Stimulated activated CD8-positive, alpha-beta memory T cell treated with anti-CD3 and anti-CD28 coated beads, Interleukin-4, amount 100 ng/mL, for 24 hours (primary cell): ENCODE measurements at regions not wholly inside any gene's neighbourhood (a gene's known extent, or its start where the extent isn't known, plus 50 kb on each side); places are given as distances from the start of the nearest gene placed in this dataset.

Experiments used
- DNase-seq: peaks from one replicate; pipeline ENCODE4 v3.0.0-alpha.2; 2020; ENCODE audit warnings: low read depth

- no peak for DNase-seq
Observed at GRCh38 chr20:4556781-4557180, 129.5 kb upstream of the PRNP start.

GRCh38 chr20:4555188-4555890 lies 130.9 kb upstream of the PRNP start:
- DNase-seq = no peak

- no peak for DNase-seq
Observed at GRCh38 chr20:4554346-4554745, 131.9 kb upstream of the PRNP start.

- no peak for DNase-seq
Observed at GRCh38 chr20:4552075-4552640, 134.1 kb upstream of the PRNP start.

- DNase-seq = no peak
Observed at GRCh38 chr20:4550740-4551139, 135.5 kb upstream of the PRNP start.

- DNase-seq = no peak
Observed at GRCh38 chr20:4549711-4550259, 136.5 kb upstream of the PRNP start.

- no peak for DNase-seq
Observed at GRCh38 chr20:4548552-4548951, 137.7 kb upstream of the PRNP start.

DNA sequence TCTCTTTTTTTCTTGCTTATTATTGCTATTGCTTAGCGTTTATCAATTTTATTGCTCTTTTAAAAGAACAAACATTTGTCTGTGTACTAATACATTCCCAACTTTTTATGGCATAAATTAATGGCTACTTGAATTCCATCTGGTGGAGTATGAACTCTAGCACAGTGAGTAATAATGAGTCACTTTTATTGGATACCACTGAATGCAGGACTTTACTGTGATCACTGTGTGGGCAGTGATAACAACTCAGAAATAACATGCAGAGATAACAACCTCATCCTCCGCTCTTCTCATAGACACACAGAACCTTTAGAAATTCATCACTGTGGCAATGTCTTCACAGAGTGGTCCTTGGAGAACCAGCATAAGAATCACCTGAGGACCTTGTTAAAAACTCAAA lies 139.5 kb upstream of the PRNP start:
- DNase-seq = no peak

DNA sequence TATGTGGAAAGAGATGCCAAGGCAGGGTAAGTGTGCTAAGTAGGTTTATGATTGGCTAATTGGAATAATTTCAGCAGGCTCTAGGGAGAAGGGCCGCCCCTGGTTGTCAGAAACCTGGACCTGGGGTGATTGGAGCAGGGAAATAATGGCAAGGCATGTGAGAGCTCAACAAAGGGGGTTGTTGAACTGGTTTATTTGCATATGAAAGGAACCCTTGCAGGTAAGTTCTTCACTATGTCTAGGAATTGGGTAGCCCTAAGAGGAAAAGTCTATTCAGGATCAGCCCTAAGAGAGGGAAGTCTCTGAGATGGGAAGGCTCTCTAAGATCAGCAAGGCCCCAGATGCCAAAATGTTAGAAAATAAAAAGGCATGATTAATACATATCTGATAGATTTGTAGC lies 139.9 kb upstream of the PRNP start:
- DNase-seq = no peak

GRCh38 chr20:4545526-4545925 lies 140.7 kb upstream of the PRNP start:
- DNase-seq = no peak

- no peak for DNase-seq
Observed at GRCh38 chr20:4544765-4545164, 141.5 kb upstream of the PRNP start.

GRCh38 chr20:4542270-4542669 lies 144.0 kb upstream of the PRNP start:
- DNase-seq = no peak

GRCh38 chr20:4534315-4534714 lies 151.9 kb upstream of the PRNP start:
- DNase-seq = no peak

DNA sequence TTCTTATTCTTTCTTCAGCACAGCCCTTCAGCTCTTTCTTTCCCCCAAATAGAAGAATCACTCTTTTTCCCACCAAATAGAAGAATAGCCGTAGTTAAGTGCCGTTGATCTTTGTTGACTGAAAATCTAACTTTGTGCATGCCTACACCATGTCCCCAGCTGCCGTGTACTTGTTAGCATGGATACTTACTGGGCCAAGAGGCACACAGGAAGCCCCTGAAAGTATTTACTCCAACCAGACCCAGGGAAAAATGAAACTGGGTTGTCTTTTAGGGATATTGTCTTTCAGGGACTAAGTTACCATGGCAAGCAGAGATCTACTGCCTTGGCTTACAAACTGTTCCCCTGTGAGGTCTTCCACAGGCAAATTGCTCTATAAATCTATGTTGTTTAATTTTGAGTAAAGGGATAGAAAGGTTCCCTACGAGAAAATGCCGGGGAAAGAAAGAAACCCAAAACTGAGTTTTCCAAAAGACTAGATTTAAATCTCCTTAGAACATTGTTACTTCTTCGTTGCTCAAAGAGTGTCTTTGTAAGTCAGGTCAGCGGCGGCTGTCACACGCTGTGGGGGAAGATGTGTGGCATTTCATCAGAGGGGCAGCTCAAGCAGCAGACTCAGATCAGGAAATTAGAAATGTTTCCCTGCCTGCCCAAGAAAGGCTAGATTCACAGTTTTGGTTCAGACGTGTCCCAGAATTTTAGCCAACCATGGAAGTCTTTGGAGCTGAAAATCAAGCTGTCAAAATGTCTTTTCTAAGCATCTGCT lies 152.7 kb upstream of the PRNP start:
- no peak for DNase-seq

GRCh38 chr20:4532772-4533171 lies 153.5 kb upstream of the PRNP start:
- no peak for DNase-seq

DNA sequence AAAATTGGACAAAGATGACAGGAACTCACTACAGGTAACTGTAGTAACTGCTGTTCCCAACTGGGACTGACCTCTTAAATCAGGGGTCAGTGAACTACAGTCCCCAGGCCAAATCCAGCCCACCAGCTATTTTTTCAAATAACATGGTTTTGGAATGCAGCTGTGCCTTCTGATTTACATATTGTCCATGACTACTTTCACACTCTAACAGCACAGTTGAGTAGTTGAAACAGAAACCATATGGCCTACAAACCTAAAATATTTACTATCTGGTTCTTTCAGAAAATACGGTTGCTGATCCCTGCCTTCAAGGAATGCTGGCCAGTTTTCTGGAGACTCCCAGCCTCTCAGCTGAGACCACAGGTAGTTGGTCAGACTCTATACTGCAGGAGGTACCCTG lies 161.5 kb upstream of the PRNP start:
- no peak for DNase-seq

- DNase-seq = no peak
Observed at GRCh38 chr20:4524307-4524706, 161.9 kb upstream of the PRNP start.

DNA sequence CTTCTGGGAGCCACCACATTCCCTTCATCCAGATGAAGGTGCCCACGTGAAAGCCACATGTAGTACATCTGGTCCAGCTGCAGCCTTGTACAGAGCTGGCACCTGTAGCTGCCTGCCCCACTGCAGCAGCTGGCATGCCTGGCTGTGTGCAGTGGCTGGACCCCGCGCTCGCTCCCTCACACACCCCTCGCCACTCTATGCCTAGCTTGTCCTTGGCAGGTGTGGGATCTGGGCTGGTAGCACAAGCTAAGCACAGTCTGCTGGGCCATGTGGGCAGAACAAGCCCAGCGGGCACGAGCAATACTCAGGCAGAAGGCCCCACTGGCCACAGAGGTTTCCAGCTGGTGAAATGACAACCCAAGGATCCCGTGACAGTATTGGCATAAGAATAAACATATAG lies 163.9 kb upstream of the PRNP start:
- DNase-seq = no peak

DNA sequence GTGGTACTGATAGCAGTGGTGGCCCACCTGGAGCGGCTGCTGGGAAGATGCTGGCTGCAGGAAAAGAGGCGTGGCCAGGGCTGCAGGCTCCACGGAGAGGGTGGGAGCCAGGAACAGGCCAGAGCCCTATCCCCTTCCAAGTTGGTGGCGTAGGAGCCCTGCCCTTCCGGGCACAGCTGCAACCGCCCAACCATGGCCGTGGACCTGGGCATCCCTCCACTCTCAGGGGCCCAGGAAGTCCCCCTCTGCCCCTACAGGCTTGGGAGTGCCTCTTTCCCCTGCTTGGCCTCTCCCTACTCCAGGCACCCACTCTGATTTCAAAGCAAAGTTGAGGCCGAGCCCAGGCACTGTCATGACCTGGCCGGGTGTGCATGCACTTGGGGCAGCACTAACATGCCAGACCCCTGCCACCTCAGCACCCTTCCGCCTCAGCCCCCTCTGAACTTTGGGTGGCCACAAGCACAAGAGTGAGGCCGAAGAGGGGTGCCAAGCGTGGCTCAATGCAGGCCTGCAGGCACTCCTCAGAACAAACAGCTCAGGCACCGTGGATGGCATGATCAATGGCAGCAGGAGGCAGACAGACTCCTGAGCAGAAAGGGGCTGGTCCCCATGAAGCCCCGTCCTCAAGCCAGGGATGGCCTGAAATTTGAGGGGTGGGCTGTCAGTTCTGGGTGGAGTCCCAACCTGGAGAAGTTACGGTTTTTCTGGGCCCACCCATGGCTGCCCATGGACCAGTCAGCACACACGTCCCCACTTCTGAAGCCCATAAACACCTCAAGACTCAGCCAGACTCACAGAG lies 164.9 kb upstream of the PRNP start:
- no peak for DNase-seq

- DNase-seq = no peak
Observed at GRCh38 chr20:4519534-4519933, 166.7 kb upstream of the PRNP start.

DNA sequence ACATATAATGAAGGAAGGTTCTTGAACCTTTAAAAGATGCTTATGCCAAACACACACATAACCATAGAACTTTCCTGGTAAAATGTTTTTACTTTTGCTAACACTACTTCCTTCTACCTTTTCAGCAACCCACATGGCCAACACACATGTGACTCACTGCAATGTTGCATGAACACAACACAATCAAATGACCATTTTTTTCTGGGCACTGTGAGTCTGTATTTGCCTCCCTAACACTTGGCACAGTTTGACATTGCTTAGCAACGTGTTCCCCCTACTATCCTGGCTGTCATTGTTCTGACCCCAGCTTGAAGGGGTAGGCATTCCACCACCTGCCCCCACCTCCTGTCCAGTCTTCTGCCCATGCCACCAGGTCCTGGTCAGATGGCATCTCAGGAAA lies 169.4 kb upstream of the PRNP start:
- no peak for DNase-seq

GRCh38 chr20:4513720-4514119 lies 172.5 kb upstream of the PRNP start:
- no peak for DNase-seq
